GM18520 (cell line): ENCODE measurements at regions not wholly inside any gene's neighbourhood (a gene's known extent, or its start where the extent isn't known, plus 50 kb on each side); places are given as distances from the start of the nearest gene placed in this dataset.
"Not testable (repeated sequence)": the region's sequence is repeated elsewhere in the genome, so short reads cannot be mapped to it uniquely, and the experiment has no call there.

Experiments
- ATAC-seq: cut with Tn5 transposase; IDR thresholded peaks from one replicate; pipeline ENCODE4 v1.9.1; 2021; ENCODE audit not compliant: unreplicated experiment

DNA sequence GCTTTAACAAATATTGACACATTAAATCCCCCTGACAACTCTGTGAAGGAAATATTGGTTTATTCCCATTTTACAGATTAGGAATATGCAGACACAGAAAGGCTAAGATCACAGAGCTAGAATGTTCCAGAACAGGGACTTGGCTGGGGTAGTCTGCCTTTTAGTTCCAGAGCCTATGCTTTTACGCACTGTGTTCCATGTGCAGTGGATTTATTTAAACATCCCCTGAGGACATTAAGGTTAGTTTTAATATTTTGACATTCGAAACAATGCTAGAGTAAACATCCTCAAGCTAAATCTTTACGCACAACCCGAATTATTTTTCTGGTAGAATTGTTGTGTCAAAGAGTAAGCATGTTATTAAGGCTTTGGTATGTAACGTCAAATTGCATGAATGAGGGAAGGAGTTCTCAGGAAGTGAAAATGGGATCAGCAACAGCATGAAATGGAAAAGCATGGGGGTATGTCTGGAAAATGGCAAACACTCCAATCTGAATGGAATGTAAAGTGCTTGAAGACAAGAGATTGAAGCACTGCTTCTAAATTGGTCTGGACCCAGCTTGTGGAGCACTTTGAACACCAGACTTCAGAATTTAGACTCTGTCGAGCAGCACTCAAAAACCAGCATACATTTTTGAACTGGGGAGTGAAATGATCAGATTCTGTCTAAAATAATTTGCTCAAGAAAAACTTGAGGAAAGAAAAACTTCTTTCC, 429.9 kb downstream of the CD83 start:
- ATAC-seq, result no peak

DNA sequence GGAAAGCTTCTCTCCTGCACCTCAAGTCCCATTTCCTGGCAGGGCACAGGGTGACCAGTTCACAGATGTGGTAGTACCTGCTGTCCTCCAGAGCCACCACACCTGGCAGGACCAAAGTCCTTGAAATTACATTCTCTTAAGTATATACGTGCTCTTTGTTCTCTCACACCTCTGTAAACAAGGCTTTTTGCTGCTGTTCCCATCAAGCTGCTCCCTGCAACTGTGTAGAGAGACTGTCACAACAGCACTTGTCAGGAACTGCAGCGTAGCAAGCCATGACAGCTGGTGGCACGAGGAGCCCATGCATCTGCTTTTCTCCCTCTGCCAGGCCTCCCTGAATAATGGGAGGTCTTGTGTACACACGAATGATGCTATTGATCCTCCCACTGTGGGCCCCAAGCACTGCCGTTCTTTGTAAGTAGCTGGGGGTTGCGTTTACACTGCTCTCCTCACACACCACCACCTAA, 431.8 kb downstream of the CD83 start:
- no peak for ATAC-seq

DNA sequence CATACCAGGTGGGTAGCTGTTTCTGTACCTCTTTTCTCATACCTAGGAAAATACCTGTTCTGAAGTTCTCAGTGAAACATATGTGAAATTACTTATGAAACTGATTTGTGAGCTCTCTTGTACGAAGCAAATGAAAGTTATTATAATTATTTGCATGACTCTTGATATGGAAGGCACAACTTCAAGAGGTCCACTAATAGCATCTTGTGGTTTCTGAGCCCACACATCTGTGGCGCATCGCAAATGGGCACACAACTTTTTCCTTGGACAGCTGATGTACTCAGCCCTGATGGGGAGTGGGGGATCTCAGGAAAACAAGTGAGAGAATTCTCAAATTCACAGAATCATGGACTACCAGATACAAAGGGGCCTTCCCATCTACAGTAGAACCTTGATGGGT, 432.3 kb downstream of the CD83 start:
- ATAC-seq, result no peak

DNA sequence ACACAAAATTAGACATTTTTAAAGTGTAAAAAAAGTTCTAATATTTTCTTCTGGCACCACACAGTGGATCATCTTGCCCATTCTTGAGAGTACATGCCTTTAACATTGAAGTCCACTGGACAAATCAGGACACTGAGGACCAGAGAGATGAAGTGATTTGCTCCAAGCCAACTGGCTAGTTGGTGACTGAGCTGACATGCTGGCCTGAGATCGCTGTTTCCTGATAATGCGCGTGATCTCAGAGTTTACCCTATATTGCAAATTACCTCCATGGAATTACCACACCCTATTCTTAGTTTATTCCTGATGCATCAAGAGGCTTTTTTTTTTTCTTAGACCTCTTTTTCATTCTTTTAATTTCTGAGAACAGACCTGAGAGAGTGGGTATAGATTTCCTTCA, 432.8 kb downstream of the CD83 start:
- ATAC-seq, result no peak

DNA sequence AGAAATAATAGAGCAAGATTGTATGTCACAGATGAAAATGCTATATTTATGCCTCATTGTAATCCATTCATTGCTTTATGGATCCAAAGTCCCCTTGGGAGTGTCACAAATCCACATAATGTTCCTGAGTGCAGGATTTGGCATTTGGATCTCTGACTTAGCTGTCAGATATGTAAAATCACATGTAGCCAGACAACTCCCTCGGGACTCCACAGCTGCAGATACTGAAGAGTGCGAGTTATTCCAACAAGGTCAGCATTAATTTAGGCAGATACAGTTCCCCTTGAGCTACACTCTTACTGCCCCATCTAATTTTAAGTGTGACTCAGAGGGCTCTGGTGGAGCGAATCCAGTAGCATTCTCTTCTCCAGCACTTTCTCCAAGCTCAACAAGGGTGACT, 433.2 kb downstream of the CD83 start:
- ATAC-seq, result no peak

DNA sequence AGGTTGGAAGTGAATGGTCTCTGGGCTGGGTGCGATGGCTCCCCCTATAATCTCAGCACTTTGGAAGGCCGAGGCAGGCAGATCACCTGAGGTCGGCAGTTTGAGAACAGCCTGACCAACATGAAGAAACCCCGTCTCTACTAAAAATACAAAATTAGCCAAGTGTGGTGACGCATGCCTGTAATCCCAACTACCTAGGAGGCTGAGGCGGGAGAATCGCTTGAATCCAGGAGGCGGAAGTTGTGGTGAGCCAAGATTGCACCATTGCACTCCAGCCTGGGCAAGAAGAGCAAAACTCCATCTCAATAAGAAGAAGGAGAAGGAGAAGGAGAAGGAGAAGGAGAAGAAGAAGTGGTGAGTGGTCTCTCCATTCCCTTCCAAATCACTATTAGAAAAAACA, 434.0 kb downstream of the CD83 start:
- ATAC-seq, result not testable (repeated sequence)

DNA sequence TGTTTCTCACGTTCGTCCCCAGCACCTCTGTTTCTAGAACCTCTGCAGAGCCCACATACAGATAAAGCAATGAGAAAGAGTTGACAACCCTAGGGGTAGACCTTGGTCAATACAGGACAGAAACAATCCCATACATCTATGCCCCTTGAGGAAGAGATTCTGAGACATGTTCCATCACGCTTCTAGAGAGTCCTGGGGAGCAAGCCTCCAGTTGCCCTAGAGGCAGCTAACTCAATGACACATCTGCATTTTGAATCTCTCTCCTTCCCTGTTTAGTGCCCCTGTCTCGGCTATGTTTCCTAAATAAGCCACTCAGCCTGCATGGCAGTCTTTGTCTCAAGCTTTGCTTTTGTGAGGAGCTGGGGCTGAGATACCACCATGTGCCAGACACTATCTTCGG, 435.3 kb downstream of the CD83 start:
- ATAC-seq, result no peak

DNA sequence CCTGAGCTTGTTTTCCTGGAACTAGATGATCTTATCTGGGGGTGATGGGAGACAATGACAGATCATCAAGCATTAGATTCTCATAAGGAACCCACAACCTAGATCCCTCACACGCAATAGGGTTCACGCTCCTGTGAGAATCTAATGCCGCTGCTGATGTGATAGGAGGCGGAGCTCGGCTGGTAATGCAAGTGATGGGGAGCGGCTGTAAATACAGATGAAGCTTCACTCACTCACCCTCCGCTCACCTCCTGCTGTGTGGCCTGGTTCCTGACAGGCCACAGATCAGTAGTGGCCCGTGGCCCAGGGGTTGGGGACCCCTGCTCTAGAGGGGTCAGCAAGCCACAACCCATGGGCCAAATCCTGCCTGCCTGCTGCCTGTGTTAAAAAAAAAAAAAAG, 435.9 kb downstream of the CD83 start:
- ATAC-seq, result no peak

DNA sequence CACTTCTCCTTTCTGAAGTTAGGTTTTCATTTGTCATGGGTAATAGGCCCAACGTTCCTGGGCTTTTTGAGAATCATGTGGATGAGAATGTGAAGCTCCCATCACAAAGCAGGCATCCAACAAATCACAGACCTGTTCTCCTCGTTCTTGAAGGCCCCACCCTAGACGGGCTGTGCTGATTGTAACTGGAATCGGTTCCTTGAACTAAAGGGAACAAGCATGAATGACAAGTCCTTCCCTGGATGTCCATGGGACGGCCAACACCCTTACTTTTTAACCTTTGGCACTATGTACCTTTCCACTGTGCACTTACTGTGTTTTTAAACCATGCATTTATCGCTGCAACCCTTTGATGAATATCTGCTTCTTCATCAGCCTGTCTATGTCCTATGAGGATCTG, 438.2 kb downstream of the CD83 start:
- ATAC-seq, result no peak

DNA sequence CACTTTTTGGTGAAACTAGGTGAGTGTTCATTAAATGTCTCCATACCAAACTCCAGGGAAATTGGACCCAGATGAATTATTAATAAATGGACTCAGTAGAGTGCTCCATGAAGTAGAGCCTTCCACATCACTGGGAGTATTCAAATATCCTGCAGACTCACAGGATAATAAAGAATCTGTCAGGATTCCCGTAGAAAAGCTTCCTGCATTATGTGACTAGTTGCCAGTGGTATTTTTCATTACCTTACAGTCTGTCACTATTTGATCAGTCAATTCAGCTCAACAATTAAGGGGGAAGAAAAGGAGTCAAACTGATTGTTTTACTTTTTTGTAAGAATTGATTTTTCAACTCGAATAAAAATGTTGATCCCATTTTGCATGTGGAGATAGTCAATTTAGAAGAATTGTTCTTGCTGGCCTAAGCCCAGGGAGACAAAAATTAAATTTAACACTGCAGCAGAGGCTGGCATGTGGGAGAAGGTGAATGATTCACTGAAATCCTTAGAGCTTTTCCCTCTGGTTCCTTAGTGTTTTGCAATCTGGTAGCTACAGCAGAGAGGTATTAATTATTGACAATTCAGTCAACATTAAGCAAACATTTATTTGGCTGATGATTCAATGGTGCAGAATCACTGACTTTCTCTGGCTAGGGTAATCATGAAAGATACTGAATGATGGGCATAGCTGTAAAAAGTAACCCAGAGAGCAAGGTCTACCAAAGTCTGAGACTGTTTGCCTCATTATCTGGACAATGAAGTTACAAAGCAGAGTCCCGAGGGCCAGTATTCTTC, 442.4 kb downstream of the CD83 start:
- no peak for ATAC-seq

DNA sequence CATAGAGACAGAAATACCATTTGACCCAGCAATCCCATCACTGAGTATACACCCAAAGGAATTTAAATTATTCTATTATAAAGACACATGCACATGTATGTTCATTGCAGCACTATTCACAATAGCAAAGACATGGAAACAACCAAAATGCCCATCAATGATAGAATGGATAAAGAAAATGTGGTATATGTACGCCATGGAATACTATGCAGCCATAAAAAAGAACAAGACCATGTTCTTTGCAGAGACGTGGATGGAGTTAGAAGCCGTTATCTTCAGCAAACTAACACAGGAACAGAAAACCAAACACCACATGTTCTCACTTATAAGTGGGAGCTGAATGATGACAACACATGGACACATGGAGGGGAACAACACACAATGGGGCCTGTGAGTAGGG, 444.0 kb downstream of the CD83 start:
- ATAC-seq, result not testable (repeated sequence)

DNA sequence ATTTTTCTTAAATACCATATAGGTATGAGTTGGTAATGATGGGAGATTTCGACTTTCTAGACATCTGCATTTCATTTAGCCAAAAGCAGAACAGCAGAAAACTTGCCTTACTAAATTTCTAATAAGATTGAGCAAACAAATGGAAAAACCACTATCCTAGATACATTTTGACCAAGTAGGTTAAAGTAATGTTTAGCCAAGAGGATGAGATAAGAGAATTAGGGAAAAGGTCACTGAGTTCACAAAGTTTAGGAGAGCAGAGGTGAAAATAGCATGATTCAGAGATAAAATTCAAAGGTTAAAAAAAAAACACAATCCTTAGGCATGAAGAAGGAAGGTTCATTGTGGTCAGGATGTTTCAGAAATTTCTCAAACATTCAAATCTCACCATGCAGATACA, 450.3 kb downstream of the CD83 start:
- ATAC-seq, result no peak

DNA sequence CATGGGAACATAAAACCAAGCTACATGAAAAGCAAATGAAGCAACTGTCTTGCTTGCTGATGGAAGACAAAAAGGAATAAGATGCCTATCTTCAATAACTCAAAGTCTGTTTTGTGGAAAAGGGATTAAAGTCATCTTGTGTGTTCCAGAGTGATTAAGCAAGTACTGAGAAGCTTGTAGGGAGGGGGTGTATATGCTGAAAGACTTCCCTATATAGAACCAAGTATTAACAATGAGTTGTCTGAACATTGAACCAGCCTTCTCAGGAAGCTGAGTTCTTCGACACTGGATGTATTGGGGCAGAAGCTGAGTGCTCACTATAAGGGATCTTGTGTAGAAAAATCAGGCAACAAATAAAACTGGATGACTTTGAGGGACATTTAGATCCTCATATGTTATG, 451.8 kb downstream of the CD83 start:
- ATAC-seq, result no peak

DNA sequence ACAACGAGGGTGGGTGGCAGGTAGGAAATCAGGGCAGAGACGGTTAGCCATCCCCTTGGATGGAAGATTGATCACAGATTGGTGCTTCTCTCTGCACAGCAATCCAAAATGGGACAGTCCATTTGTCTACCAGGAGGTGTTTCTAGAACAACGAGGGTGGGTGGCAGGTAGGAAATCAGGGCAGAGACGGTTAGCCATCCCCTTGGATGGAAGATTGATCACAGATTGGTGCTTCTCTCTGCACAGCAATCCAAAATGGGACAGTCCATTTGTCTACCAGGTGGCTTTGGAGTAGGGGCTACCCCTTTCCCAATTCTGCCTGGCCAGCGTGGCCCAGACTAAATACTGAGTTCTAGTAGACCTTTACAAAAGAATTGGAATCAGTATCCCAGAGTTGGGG, 452.3 kb downstream of the CD83 start:
- ATAC-seq, result not testable (repeated sequence)

DNA sequence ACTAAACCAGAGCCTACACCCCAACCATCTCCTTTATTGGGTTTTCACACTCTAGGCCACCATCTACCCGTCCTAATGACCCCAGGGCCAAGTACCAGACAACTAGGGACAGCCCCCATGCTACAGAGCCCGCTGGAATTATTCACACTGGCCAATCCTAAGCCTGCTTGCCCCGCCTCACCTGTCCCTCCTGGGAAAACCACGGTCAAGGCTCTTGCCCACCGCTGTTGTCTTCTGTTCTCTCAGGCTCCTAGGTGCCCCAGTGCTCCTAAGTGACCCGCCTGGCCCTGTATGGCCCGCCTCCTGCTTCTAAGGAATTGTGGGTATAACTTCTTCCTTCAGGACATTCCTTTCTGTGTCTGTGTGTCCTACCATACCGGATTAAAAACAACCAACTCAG, 453.4 kb downstream of the CD83 start:
- no peak for ATAC-seq

DNA sequence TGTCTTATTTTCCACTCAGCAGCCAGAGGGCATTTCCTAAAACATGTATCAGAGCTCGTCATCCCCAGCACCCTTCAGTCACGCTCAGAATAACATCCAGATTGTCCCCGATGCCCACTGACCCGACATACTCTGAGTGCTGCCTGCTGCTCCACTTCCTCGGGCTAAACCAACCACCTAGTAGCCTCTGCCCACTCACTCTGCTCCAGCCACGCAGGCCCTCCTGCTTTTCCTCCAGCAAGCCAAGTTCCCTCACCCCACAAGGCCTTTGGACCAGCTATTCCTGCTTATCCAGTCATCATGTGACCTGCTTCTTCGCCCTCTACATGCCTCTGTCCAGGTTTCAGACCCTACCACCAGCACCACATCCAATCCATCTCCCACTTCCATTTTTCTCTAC, 454.2 kb downstream of the CD83 start:
- no peak for ATAC-seq

DNA sequence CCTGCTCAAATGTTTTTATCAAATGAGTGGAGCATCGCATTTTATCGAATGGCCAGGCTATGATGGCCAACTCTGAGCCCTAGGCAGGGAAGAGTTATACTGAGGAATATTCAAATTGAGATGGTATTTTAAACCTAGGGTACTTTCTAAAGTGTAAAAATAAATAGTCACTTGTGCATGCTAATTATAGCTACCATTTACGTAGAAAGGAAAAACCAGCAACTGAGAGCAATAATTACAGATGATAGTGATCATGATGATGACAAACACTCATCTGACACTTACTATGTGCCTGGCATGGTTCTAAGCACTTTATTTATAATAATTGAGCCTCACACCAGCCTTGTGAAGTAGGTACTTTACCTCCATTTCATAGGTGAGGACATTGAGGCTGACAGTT, 455.7 kb downstream of the CD83 start:
- ATAC-seq, result no peak

DNA sequence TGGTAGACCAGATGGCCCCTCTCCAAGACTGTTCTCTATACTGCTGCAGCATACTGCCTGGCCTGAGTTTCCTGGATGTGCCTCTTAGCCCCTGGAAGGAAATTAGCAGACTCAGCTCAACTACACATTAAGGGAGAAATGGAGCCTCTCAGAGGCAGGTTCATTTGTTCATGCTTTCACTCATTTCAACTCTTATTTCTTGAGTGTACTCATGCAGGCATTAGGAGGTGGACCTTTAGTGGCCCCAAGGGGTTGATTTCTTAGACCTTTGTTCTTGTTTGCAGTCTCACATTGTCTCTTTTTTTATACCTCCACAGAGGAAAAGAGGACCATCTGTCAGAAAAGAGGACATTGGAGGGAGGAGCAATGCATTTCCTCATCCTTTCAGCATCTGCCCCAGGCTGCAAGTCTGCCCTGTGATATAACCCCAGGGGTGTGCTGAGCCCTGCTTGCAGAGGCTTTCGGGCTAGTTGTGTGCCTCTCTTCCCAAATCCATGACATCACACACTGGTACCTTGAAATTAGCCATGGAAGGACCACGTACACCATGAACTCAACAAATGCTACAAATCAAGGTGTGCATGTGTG, 456.2 kb downstream of the CD83 start:
- ATAC-seq, result no peak

DNA sequence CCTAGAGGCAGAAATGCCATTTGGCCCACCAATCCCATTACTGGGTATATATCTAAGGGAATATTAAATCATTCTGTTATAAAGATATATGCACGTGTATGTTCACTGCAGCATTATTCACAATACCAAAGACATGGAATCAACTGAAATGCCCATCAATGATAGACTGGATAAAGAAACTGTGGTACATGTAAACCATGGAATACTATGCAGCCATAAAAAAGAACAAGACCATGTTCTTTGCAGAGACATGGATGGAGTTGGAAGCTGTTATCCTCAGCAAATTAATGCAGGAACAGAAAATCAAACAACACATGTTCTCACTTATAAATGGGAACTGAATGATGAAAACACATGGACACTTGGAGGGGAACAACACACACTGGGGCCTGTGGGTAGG, 458.4 kb downstream of the CD83 start:
- ATAC-seq, result no peak

DNA sequence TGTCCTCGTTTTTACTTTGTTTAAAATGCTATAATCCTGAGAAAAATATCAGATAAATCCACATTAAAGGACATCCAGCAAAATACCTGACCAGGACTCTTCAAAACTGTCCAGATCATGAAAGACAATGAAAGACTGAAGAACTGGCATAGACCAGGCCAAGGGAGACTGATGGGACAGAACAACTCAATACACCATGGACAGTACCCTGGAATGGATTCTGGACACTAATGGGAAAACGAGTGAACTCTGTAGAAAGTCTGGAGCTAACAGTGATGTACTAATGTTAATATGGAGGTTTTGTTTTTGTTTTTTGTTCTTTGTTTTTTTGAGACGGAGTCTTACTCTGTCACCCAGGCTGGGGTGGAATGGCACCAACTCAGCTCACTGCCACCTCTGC, 461.4 kb downstream of the CD83 start:
- ATAC-seq, result no peak

DNA sequence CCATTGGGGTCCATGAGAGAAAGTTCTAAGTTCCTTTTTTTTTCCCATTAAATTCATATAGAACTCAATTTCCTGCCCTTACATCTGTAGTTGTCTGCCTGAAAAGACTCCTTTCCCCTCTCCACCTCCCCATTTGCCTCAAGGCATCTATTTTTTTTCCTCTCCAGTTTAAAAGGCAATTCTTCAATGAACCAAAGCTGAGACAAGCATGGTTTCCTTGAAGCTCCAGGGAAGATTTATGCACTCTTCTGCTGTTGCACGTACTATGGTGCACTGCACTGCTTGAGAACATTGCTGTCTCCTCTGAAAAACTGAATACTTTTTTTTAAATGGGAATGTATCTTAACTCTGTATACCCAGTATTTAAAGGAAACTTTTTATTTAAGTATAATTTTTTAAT, 465.2 kb downstream of the CD83 start:
- no peak for ATAC-seq

DNA sequence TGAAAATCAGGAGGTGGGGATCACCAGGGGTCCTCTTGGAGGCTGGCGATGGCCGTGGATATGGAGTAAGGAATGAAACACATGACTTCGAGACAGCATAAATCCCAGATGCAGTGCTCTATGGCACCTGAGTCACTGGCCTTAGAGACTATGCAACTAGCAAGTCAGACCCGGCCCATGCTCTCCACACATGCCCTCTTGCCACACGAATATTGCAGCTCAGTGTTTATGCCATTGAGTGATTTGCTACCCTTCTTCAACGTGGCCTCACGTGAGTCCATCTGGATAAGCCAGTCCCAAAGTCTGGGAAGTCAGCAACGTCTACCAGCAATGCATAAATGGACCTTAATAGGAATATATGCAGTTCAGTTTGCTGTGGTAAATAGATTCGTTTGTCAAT, 466.3 kb downstream of the CD83 start:
- no peak for ATAC-seq
